T-helper 2 cell treated with Interferon-gamma antibody and Interleukin-4, amounts not matched to agents 5 μg/mL and 100 μg/mL, for 36 hours (primary cell): ENCODE measurements at regions not wholly inside any gene's neighbourhood (a gene's known extent, or its start where the extent isn't known, plus 50 kb on each side); places are given as distances from the start of the nearest gene placed in this dataset.

ENCODE experiments used
- DNase-seq: peaks from one replicate; pipeline ENCODE4 v3.0.0; 2021; ENCODE audit warnings: low spot score
- H3K27ac Mint-ChIP-seq: one replicate; pipeline ENCODE4 v1.8.0; 2021; ENCODE audit warnings: mild to moderate bottlenecking, mixed read lengths
- H3K27me3 Mint-ChIP-seq: one replicate; pipeline ENCODE4 v1.8.0; 2021; ENCODE audit warnings: low read depth, mixed read lengths
- H3K36me3 Mint-ChIP-seq: one replicate; pipeline ENCODE4 v1.8.0; 2021; ENCODE audit warnings: low read depth, mixed read lengths
- H3K4me1 Mint-ChIP-seq: one replicate; pipeline ENCODE4 v1.8.0; 2021; ENCODE audit warnings: low read depth, mixed read lengths
- H3K4me3 Mint-ChIP-seq: one replicate; pipeline ENCODE4 v1.8.0; 2022; ENCODE audit warnings: mild to moderate bottlenecking, moderate library complexity, mixed read lengths
- H3K9me3 Mint-ChIP-seq: one replicate; pipeline ENCODE4 v1.8.0; 2021; ENCODE audit warnings: mixed read lengths

- Mint-ChIP-seq H3K27me3 (no peaks in the 10 kb centered on the region), H3K4me1 (no peaks in the 10 kb centered on the region), H3K4me3 (no peak overlapping the region), H3K9me3 (peaks cover 7% of the 10 kb centered on the region), H3K36me3 (no peaks in the 10 kb centered on the region), H3K27ac (no peak overlapping the region)
- DNase-seq: no peak
Observed at GRCh38 chr6:164337024-164337924, 922.8 kb downstream of the QKI start.

GRCh38 chr6:164336455-164336854 is 921.9 kb downstream of the QKI start:
- Mint-ChIP-seq H3K4me1 (no peaks in the 10 kb centered on the region), H3K9me3 (peaks cover 7% of the 10 kb centered on the region), H3K4me3 (no peak overlapping the region), H3K27me3 (no peaks in the 10 kb centered on the region), H3K27ac (no peak overlapping the region), H3K36me3 (no peaks in the 10 kb centered on the region)
- DNase-seq: no peak

GRCh38 chr6:164331026-164331425 is 916.5 kb downstream of the QKI start:
- Mint-ChIP-seq H3K27ac (no peak overlapping the region), H3K4me1 (no peaks in the 10 kb centered on the region), H3K4me3 (no peak overlapping the region), H3K27me3 (no peaks in the 10 kb centered on the region), H3K36me3 (no peaks in the 10 kb centered on the region), H3K9me3 (peaks cover 11% of the 10 kb centered on the region)
- DNase-seq: no peak

GRCh38 chr6:164325168-164325567 is 910.6 kb downstream of the QKI start:
- Mint-ChIP-seq H3K27me3 (no peaks in the 10 kb centered on the region), H3K4me1 (no peaks in the 10 kb centered on the region), H3K36me3 (no peaks in the 10 kb centered on the region), H3K4me3 (no peak overlapping the region), H3K27ac (no peak overlapping the region), H3K9me3 (peaks cover 12% of the 10 kb centered on the region)
- DNase-seq: no peak

GRCh38 chr6:164322533-164322932 is 908.0 kb downstream of the QKI start:
- no peaks in the 10 kb centered on the region for H3K4me1 Mint-ChIP-seq
- peaks cover 12% of the 10 kb centered on the region for H3K9me3 Mint-ChIP-seq
- no peak overlapping the region for H3K27ac Mint-ChIP-seq
- H3K4me3 Mint-ChIP-seq: no peak overlapping the region
- no peak for DNase-seq
- H3K36me3 Mint-ChIP-seq: no peaks in the 10 kb centered on the region
- no peaks in the 10 kb centered on the region for H3K27me3 Mint-ChIP-seq

GRCh38 chr6:164321297-164321696 is 906.8 kb downstream of the QKI start:
- H3K9me3 Mint-ChIP-seq: peaks cover 12% of the 10 kb centered on the region
- H3K4me3 Mint-ChIP-seq: no peak overlapping the region
- H3K36me3 Mint-ChIP-seq: no peaks in the 10 kb centered on the region
- H3K4me1 Mint-ChIP-seq: no peaks in the 10 kb centered on the region
- no peaks in the 10 kb centered on the region for H3K27me3 Mint-ChIP-seq
- no peak for DNase-seq
- H3K27ac Mint-ChIP-seq: no peak overlapping the region

- H3K4me1 Mint-ChIP-seq: no peaks in the 10 kb centered on the region
- H3K27ac Mint-ChIP-seq: no peak overlapping the region
- no peak overlapping the region for H3K4me3 Mint-ChIP-seq
- no peak for DNase-seq
- H3K36me3 Mint-ChIP-seq: no peaks in the 10 kb centered on the region
- H3K9me3 Mint-ChIP-seq: peaks cover 4% of the 10 kb centered on the region
- no peaks in the 10 kb centered on the region for H3K27me3 Mint-ChIP-seq
Observed at GRCh38 chr6:164315376-164315775, 900.9 kb downstream of the QKI start.

GRCh38 chr6:164308339-164308738 is 893.8 kb downstream of the QKI start:
- DNase-seq: no peak
- H3K4me1 Mint-ChIP-seq: no peaks in the 10 kb centered on the region
- no peak overlapping the region for H3K4me3 Mint-ChIP-seq
- H3K9me3 Mint-ChIP-seq: peaks cover 16% of the 10 kb centered on the region
- no peaks in the 10 kb centered on the region for H3K27me3 Mint-ChIP-seq
- no peak overlapping the region for H3K27ac Mint-ChIP-seq
- no peaks in the 10 kb centered on the region for H3K36me3 Mint-ChIP-seq

- Mint-ChIP-seq H3K36me3 (no peaks in the 10 kb centered on the region), H3K27ac (no peak overlapping the region), H3K4me1 (no peaks in the 10 kb centered on the region), H3K4me3 (no peak overlapping the region), H3K27me3 (no peaks in the 10 kb centered on the region), H3K9me3 (peaks cover 12% of the 10 kb centered on the region)
- no peak for DNase-seq
Observed at GRCh38 chr6:164303102-164303964, 888.8 kb downstream of the QKI start.

- Mint-ChIP-seq H3K27me3 (no peaks in the 10 kb centered on the region), H3K4me3 (no peak overlapping the region), H3K36me3 (no peaks in the 10 kb centered on the region), H3K9me3 (peaks cover 6% of the 10 kb centered on the region), H3K4me1 (no peaks in the 10 kb centered on the region), H3K27ac (no peak overlapping the region)
- no peak for DNase-seq
Observed at GRCh38 chr6:164296411-164296810, 881.9 kb downstream of the QKI start.

- H3K36me3 Mint-ChIP-seq: no peaks in the 10 kb centered on the region
- no peaks in the 10 kb centered on the region for H3K4me1 Mint-ChIP-seq
- no peak overlapping the region for H3K27ac Mint-ChIP-seq
- H3K4me3 Mint-ChIP-seq: no peak overlapping the region
- no peaks in the 10 kb centered on the region for H3K27me3 Mint-ChIP-seq
- no peak for DNase-seq
- H3K9me3 Mint-ChIP-seq: peaks cover 11% of the 10 kb centered on the region
Observed at GRCh38 chr6:164294047-164294784, 879.7 kb downstream of the QKI start.

GRCh38 chr6:164291224-164291623 is 876.7 kb downstream of the QKI start:
- Mint-ChIP-seq H3K27me3 (no peaks in the 10 kb centered on the region), H3K9me3 (peaks cover 19% of the 10 kb centered on the region), H3K4me1 (no peaks in the 10 kb centered on the region), H3K27ac (no peak overlapping the region), H3K36me3 (no peaks in the 10 kb centered on the region), H3K4me3 (no peak overlapping the region)
- no peak for DNase-seq

GRCh38 chr6:164290101-164290500 is 875.6 kb downstream of the QKI start:
- Mint-ChIP-seq H3K36me3 (no peaks in the 10 kb centered on the region), H3K4me3 (no peak overlapping the region), H3K27ac (no peak overlapping the region), H3K27me3 (no peaks in the 10 kb centered on the region), H3K9me3 (peaks cover 14% of the 10 kb centered on the region), H3K4me1 (no peaks in the 10 kb centered on the region)
- no peak for DNase-seq

- Mint-ChIP-seq H3K36me3 (no peaks in the 10 kb centered on the region), H3K27me3 (no peaks in the 10 kb centered on the region), H3K9me3 (peaks cover 17% of the 10 kb centered on the region), H3K4me3 (no peak overlapping the region), H3K27ac (no peak overlapping the region), H3K4me1 (no peaks in the 10 kb centered on the region)
- no peak for DNase-seq
Observed at GRCh38 chr6:164286011-164286410, 871.5 kb downstream of the QKI start.
